ACHN (cell line): ENCODE measurements at regions not wholly inside any gene's neighbourhood (a gene's known extent, or its start where the extent isn't known, plus 50 kb on each side); places are given as distances from the start of the nearest gene placed in this dataset.
"Not testable (repeated sequence)": the region's sequence is repeated elsewhere in the genome, so short reads cannot be mapped to it uniquely, and the experiment has no call there.

ENCODE experiments used
- DNase-seq: peaks from one replicate; pipeline ENCODE4 v3.0.0-alpha.2; 2015
- in situ Hi-C: cut with HindIII; loops from 2 replicates; pipeline ENCODE4 v1.10.0; 2017; ENCODE audit warnings: low sequenced_read_pairs, low pct_ligation_motif_present, low pct_unique_long_range_greater_than_20kb

DNA sequence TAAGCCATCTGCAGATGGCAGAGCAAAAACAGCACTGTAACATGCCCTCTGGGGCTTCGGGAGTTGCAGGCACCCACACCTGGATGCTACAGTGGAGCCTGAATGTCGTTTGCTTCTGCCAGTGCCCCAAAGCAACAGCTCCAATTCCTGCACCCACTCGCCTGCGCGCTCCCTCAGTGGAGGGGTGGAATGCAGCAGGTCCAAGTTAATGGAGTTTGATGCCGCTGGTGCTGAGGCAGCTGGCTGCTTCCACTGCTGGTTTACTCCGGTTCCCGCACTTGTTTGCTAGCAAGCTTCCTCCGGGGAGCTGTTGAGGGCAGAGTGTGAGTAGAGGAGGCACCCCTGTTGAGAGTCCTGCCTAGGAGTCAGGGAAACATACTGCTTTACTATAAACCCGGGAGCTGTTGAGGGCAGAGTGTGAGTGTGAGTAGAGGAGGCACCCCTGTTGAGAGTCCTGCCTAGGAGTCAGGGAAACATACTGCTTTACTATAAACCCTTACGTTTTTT, 584.0 kb upstream of the TMPRSS15 start:
- in situ Hi-C loops, result no loop called here
- DNase-seq, result no peak

DNA sequence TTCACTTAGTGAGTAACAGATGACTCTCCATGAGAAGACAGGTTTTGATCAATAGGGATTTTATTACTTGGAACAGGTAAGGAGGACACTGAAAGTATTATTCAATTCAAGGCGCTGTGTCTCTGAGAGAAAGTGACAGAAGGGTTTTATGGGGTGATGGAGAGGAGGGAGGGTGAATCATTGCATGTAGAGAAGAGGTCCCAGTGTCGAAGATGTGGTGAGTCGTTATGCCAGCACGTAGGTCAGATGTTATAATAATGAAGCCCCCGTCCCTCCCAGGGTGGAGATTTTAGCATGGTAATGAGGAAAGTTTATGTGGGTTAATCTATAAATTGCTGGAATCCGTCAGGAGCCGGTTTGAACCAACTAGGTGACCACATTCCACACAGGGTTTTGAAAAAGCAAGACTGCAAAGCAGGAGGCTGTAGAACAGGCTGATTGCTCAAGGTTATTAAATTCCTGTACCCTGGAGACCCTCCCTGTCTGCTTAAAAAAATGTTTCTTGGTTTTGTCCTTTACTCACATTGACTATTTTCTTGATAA, 586.4 kb upstream of the TMPRSS15 start:
- in situ Hi-C loops, result no loop called here

DNA sequence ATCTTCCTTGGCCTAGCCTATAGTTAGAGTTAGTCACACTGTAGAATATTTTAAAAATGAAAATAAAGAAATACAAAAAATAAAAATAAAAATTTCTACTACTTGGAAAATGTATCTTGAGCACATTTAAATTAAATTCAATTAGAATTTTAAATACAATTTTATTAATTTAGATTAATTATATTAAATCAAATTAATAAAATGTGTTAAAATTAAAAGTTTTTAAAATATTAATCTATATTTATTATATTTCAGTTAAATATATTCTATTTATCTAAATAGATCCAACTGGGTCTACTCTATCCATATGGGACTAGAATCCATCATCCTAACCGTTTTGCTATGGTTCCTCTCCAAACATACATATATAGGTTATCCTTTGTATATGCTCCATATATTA, 588.3 kb upstream of the TMPRSS15 start:
- in situ Hi-C loops, result no loop called here
- DNase-seq, result no peak

More for the DNA sequence above, 586.4 kb upstream of the TMPRSS15 start:
- DNase-seq, result no peak

DNA sequence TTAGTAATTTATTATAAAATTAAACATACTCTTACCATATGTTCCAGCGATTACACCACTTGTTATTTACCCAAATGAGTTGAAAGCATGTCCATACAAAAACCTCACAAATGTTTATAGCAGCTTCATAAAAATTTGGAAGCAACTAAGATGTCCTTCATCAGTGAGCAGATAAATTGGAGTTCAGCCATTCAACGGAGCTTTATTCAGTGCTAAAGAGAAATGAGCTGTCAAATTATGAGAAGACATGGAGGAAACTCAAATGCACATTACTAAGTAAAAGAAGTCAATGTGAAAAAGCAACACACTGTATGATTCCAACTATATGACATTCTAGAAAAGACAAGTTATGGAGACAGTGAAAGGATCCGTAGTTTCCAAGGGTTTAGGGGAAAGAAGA, 606.7 kb upstream of the TMPRSS15 start:
- DNase-seq, result no peak
- in situ Hi-C loops, result no loop called here

DNA sequence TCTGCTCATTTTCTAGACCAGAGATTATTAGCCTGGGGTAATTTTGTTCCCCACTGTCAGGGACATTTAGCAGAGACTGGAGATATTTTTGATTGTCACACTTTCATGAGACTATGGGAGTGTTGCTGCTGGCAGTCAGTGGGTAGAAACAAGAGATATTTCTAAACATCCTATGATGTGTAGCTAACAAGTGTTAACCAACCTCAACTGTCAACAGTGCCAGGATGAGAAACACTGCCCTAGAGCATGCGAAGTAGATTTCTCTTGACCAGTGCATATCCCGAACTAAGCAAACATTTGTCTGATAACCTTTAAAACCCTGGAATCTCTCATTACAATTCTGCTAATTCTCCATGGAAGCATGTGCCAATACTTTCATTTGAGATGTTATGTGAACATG, 607.4 kb upstream of the TMPRSS15 start:
- in situ Hi-C loops, result no loop called here
- DNase-seq, result no peak

DNA sequence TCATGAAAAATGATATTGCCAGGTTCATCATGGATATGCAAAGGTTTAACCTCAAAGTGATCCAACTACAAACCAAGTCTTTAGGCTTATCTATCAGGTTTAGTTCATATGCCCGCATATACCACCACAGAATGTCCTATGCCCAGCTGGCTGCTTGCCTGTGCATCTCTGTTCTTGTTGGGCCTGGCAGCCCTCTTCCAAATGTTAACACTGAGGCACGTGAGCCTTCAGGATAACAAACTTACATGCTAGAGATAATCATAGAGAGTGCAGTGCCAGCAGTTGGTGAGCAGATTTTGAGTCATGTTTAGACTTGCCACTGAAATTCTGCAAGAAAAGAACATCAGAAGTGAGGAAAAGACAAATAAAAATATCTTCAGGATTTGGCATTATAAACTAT, 607.9 kb upstream of the TMPRSS15 start:
- in situ Hi-C loops, result no loop called here
- no peak for DNase-seq

DNA sequence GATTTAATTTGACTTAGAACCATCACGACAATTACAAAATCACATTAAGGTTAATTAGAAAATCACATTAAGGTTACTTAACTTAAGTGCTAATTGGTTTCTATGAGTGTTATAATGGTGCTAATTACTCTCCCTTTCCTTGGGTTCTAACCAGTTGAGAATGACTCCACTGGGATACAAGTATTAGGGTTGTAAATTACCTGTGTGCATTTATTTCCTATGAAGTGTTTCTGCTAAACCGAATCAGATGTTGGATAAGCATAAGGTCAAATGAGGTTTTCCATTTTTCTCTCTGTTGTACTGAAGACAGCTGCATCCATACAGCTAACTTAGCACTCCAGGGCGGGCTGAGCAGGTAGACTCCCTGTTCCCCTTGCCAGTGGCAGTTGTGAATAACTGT, 610.3 kb upstream of the TMPRSS15 start:
- in situ Hi-C loops, result no loop called here
- DNase-seq, result no peak

DNA sequence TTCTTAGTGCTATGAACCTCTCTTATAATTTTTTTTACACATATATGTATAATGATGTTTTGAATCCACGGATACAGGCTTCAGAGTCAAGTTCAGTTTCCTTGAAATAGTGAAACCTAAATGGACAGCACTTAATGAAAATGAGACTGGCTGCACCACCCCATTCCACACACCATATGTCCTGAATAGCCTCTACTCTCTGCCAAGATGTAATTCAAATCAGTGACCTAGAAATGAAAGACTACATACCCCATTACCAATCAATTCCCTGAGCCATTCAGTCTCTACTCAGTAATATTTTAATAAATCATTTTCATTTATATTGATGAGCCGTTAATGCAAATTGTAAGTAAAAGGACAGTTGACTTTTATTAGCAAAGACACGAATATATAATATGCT, 614.9 kb upstream of the TMPRSS15 start:
- in situ Hi-C loops, result no loop called here
- no peak for DNase-seq

DNA sequence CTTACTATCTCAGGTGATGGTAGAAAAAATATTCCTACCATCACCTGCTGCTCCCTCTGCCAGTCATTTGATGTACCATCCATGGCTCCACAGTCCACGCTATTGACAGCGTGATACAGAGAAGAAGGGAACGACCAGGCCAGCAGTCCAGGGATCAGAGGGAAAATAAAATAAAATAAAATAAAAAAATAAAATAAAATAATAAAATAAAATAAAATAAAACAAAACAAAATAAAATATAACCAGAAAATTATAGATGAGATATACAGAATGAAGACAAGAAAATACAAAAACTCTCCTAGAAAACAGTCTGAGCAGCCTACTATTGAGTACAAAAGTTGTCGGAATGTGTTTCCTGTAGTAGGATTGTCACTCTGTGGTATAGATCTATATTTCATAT, 619.4 kb upstream of the TMPRSS15 start:
- in situ Hi-C loops, result no loop called here
- no peak for DNase-seq

DNA sequence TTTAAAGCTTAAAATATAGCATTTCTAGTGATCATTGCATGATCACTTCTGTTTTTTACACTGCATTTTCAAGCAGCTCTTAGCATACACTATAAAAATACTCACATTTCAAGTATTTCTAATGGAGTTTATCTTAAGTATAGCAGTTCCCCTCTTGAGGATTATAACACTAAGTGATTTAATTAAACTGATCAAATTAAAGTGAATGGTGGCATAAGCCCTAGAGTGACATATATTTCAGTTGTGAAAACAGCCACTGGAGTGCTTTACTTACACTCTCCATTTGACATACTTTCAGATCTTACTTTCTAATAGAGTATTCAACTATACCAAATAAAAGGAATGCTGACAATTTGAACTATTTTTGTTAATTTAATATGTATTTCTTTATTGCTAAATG, 623.3 kb upstream of the TMPRSS15 start:
- in situ Hi-C loops, result no loop called here

DNA sequence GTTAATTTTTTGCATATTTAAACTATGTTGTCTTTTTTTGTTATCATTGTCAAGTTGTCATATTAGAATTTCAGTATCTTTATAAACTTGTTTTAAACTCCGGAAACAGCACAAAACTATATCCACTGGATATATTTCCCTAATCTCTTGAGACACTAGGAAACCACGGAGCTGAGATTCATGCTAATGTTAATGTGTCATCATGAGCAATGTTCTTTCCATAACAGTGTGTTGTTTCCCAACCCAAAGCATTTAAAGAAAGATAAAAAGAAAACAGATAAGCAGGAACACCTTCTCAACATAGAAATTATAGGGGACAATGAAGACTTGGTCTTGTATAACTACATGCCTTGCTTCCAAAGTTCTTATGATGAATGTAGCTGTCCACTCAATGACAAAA, 626.2 kb upstream of the TMPRSS15 start:
- in situ Hi-C loops, result no loop called here
- DNase-seq, result no peak

More for the DNA sequence above, 623.3 kb upstream of the TMPRSS15 start:
- DNase-seq, result no peak

DNA sequence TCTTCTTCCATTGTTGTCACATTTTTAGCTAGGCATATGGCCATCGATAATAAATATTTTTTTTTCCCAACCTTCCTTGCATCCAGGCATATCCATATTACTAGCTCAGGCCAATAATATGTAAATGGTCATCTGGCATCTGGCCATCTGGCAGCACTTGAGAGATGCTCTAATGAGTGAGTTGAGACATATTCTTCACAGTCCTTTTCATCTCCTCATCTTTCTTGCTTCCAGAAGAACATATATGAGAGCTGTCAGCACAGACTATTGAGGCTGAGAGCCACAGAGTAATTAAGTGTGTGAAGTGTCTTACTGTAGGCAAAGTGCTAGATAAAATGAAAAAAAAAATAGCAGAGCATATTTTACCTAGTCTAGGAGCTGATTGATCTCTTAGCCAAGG, 628.4 kb upstream of the TMPRSS15 start:
- in situ Hi-C loops, result no loop called here
- no peak for DNase-seq

DNA sequence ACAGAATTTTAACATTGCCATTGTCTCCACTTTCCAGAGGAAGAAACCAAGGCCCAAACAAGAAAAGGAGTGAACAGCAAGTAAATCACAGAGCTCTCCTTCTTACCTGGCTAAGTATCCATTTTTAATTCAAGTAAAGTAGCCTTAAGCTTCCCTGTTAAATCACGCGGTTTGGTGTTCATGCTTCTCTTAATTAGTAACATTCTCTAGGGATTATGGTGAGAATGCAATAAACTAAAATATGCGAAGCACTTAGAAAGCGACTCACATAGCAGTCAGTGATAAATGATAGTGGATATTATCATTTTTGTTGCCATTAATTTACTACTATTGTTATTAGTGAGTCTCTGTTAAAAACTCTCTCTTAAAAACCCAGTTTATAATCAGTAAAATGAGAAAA, 630.5 kb upstream of the TMPRSS15 start:
- in situ Hi-C loops, result no loop called here
- no peak for DNase-seq

DNA sequence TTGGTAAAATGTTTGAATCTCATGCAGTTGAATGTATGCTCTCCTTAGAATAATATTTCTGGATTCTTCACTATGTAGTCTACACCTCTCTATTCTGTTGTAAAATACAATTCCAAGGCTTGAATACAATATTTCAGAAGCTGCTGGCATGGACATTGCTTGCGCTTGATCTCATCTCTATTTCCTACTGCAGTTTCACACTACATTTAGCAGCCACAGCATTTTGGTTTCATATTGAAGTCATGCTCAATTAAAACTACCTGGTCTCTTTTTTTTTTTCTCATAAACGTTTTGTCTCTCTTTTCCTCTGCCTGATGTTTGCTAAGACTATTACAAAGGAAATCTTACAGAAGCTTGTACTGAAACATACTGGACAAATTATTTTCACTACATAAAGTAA, 631.0 kb upstream of the TMPRSS15 start:
- in situ Hi-C loops, result no loop called here
- DNase-seq, result no peak

DNA sequence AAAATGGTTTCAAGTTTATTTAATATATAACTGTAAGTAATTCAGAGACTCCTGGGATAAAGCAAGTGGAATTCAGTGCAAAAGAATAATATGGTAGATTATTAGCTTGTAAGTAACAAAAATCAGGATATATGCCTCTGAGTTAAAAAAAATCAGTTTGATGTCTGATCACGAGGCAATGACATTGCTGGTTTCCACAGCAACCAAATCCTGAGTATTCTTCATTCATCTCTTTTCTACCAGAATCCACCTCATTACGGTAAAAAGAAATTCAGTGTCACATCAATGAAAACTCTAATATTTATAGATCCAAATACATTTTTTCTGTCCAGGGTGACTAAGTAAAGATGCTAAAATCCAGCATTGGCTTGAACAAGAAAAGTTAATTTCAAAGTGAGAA, 642.3 kb upstream of the TMPRSS15 start:
- no peak for DNase-seq
- in situ Hi-C loops, result no loop called here

DNA sequence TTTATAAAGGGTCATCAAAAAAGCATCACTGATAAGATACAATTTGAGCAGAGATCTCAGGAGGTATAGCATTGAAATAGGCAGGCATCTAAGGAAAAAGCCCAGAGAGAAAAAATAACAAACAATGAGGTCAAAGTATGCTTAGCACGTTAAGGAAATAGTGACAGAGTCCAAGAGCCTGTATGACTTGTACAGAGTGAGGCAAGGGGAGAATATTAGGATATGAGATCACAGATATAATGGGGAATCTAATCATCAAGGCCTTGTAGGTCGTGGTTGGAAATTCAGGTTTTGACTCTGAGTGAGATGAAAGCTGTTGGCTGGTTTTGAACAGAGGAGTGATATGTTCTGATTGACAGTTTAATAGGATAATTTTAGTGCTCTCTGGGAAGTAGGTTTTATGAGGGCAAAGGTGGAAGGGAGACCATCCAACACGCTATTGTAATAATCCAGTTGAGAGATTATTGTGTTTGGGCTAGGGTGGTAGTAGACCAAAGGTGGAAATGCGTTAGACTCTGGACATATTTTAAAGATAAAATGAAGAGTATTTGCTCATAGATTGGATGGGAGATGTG, 644.6 kb upstream of the TMPRSS15 start:
- DNase-seq, result no peak
- in situ Hi-C loops, result no loop called here

DNA sequence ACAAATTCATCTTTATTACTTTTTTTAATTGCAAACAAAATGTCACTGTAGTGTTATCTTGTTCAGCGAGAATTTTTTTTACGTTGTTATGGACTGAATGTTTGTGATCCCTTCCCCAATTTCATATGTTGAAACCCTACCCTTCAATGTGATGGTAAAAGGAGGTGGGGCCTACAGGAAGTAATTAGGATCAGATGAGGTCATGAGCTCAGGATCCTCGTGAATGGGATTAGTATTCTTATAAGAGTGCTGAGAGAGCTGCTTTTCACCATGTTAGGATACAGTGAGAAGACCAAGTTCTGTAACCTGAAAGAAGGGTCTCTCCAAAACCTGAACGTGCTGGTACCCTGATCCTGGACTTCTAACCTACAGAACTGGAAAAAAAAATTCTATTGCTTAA, 646.0 kb upstream of the TMPRSS15 start:
- no peak for DNase-seq
- in situ Hi-C loops, result no loop called here

DNA sequence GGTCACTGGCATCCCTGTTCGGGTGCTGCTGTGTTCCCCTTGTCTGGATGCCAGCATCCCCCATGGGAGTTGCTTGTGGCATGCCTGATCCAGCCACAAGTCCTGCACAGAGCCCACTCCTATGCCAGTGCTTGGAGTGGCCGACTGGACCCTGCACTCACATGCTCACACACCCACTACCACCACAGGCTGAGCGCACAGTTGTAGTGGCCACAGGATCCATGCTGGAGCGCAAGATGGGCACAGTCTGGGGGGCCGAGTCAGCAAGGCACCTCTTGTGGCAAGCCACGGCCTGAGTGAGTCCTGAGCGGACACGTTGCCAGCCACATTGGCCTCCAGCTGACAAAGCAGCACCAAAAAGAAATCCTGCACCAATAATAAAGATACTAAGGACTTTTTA, 661.6 kb upstream of the TMPRSS15 start:
- DNase-seq, result no peak
- in situ Hi-C loops, result no loop called here

DNA sequence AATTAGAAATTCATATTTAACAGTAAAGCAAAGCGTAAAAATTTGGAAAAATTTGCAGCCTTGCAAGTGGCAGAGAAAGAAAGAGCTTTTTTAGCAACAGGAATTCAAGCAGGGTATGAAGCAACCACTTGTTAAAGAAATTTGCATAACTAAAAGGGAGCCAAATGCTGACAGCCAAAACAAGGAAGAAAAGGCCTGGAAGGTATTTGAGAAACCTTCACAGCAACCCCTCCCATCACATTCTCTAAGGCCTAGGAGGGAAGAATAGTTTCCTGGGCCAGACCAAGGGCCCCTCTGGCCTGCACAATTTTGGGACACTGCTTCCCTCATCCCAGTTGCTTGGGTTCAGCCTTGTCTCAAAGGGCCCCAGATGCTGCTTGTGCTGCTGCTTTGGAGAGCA, 672.4 kb upstream of the TMPRSS15 start:
- DNase-seq, result no peak
- in situ Hi-C loops, result no loop called here

DNA sequence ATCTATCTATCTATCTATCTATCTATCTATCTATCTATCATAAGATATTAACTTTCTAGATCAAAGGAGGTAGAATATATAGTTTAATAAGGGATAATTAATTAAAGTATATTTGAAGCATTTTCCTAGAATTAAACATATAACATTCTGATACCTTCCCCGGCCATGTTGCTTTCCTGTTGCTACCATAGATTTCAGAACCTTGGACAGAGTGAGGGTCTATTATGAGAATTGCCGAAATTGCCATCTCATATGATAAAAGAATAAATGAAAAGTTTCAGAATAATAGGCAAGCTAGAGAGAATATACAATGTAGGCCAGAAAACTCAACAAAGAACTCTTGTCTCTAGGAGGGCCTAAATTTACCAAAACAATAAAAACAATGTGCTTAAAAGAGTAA, 706.1 kb upstream of the TMPRSS15 start:
- no peak for DNase-seq
- in situ Hi-C loops, result no loop called here

DNA sequence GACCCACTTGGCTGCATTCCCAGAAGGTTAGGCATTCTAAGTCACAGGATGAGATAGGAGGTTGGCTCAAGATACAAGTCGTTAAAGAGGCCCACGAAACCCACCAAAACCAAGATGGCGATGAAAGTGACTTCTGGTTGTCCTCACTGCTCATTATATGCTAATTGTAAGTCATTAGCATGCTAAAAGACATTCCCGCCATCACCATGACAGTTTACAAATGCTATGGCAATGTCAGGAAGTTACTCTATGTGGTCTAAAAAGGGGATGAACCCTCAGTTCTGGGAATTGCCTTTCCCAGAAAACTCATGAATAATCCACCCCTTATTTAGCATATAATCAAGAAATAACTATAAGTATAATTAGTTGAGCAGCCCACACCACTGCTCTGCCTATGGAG, 715.7 kb upstream of the TMPRSS15 start:
- DNase-seq, in situ Hi-C loops: not testable (repeated sequence)
